ENCODE measurements at regions not wholly inside any gene's neighbourhood (a gene's known extent, or its start where the extent isn't known, plus 50 kb on each side); places are given as distances from the start of the nearest gene placed in this dataset.

DNA sequence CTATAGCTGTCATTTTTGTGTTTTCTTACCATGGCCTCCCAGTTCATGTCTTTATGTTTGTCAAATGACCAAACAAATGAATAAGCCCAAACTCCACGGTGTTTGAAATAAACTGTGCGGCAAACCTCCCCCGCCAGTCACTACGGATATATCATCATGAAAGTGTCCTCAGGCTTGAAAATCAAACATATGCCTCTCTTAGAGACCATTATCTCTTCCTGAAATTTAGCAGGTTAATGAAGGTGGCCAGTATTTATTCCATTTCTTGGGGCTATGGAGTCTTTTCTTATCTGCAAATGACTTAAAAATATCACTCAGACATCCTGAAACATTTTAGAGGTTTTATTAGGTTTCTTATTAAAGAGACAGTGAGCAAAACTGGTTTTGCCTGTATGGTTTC lies 610.3 kb upstream of the CDH5 start:
- Histone ChIP-seq H3K4me1 (no peaks in the 10 kb centered on the region), H3K4me3 (no peak overlapping the region), H3K27ac (no peak overlapping the region), H3K36me3 (no peaks in the 10 kb centered on the region), H3K27me3 (no peaks in the 10 kb centered on the region), H3K9me3 (no peaks in the 10 kb centered on the region)
- intact Hi-C loops (cut with DNase I), result no loop called here
- TF ChIP-seq, protein P1, sequence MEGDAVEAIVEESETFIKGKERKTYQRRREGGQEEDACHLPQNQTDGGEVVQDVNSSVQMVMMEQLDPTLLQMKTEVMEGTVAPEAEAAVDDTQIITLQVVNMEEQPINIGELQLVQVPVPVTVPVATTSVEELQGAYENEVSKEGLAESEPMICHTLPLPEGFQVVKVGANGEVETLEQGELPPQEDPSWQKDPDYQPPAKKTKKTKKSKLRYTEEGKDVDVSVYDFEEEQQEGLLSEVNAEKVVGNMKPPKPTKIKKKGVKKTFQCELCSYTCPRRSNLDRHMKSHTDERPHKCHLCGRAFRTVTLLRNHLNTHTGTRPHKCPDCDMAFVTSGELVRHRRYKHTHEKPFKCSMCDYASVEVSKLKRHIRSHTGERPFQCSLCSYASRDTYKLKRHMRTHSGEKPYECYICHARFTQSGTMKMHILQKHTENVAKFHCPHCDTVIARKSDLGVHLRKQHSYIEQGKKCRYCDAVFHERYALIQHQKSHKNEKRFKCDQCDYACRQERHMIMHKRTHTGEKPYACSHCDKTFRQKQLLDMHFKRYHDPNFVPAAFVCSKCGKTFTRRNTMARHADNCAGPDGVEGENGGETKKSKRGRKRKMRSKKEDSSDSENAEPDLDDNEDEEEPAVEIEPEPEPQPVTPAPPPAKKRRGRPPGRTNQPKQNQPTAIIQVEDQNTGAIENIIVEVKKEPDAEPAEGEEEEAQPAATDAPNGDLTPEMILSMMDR (IDR thresholded peaks at IDR 0.05), result no peak
- TF ChIP-seq POLR2A (IDR thresholded peaks at IDR 0.05) (no peak), POLR2AphosphoS5 (IDR thresholded peaks at IDR 0.05; ENCODE audit: insufficient read depth in 1 of 2, low read depth in 1 of 2) (no peak)
- no peak for DNase-seq (ENCODE audit: extremely low spot score in 2 of 2)

DNA sequence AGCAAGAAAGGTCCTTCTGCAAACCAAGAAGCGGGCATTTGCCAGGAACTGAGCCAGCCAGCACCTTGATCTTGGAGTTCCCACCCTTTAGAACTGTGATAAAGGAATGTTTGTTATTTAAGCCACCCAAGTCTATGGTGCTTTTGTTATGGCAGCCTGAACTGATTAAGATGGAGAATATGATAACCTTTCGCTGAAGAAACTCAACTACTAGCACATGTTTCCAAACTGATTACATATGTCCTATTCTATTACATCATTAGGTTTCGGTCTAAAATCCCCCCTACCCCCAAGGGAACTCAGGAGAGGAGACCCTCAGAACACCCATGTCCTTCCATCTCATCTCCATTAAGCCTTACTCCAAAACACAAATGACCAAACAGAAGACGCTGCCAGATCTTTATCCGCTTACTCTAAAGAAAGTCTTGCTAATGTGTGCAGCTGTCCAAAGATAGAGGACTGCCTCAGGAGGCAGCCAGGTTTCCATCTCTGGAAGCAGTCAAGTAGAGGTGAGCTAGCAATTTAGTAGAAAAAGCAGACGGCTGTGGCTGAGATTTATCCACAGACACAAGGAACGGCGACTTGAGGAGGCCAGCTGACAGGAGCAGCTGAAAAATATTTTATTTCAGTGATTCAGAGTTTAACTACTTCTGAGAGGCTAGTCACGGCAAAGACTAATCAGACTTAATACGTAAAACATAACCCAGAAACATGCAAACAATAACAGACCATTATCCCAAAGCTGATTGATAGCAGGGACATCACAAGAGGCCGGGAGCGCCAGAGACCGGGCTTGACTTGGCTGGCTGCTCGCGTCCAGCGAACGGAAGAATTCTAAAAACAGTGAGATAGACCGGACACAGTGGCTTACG lies 611.4 kb upstream of the CDH5 start:
- Histone ChIP-seq H3K27me3 (no peaks in the 10 kb centered on the region), H3K9me3 (no peaks in the 10 kb centered on the region), H3K27ac (no peak overlapping the region), H3K36me3 (no peaks in the 10 kb centered on the region), H3K4me3 (no peak overlapping the region), H3K4me1 (no peaks in the 10 kb centered on the region)
- TF ChIP-seq POLR2A (IDR thresholded peaks at IDR 0.05) (no peak), POLR2AphosphoS5 (IDR thresholded peaks at IDR 0.05; ENCODE audit: insufficient read depth in 1 of 2, low read depth in 1 of 2) (no peak)
- TF ChIP-seq, protein P1 (IDR thresholded peaks at IDR 0.05), result no peak
- no peak for DNase-seq (ENCODE audit: extremely low spot score in 2 of 2)
- intact Hi-C loops (cut with DNase I), result no loop called here

DNA sequence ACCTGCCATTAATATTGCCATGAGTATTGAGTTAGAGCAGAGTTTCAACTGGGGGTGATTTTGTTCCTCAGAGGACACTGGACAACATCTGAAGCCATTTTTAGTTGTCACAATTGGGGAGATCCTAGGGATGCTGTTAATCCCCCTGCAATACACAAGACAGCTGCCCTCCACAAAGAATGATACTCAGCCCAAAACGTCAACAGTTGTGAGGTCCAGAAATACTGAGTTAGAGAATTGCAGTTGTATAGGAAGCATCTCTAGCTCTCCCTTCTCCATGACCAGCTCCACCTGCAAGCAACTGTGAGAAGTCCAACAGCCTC lies 614.0 kb upstream of the CDH5 start:
- no peak for TF ChIP-seq POLR2AphosphoS5 (IDR thresholded peaks at IDR 0.05; ENCODE audit: insufficient read depth in 1 of 2, low read depth in 1 of 2)
- Histone ChIP-seq H3K4me3 (no peak overlapping the region), H3K27ac (no peak overlapping the region), H3K4me1 (no peaks in the 10 kb centered on the region), H3K36me3 (no peaks in the 10 kb centered on the region), H3K27me3 (no peaks in the 10 kb centered on the region), H3K9me3 (no peaks in the 10 kb centered on the region)
- DNase-seq (ENCODE audit: extremely low spot score in 2 of 2), result no peak
- intact Hi-C loops (cut with DNase I), result no loop called here

DNA sequence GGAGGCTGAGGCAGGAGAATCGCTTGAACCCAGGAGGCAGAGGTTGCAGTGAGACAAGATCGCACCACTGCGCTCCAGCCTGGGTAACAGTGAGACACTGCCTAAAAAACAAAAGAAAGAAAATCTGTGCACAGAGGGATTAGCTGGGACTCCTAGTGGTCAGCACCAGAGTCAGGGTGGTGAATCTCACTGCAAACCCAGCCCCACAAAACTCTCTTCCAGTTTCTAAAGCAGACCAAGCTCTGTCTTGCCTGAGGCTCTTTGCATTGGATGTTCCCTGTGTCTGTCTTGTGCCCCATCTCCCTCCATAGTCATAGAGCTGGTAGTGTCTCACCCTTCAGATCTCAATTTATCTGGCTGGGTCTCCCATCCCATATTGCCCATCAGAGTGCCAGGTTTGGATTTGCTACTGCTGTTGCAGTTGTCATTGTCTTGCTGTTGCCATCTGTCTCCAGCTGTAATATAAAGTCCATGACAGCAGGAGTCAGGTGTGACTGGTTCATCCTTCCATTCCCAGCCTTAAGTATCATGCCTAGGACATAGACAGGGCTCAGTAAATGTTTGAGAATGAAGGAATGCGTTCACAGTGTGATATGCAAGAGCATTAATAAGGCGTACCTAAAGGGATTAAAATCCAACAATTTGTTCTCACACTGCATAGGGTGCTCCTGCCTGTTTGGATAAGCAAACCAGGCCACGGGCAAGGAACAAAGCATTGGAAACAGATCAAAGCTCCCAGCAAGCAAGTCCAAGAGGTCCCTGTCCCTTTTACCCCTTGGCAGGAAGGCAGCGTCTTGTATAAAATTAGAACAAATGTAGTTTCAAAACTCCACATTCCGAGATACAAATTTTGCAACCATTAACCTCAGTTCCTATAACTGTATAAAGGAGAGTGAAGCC lies 614.6 kb upstream of the CDH5 start:
- no peaks in the 10 kb centered on the region for H3K9me3 ChIP-seq
- H3K36me3 ChIP-seq, result no peaks in the 10 kb centered on the region
- TF ChIP-seq POLR2A (IDR thresholded peaks at IDR 0.05) (no peak), POLR2AphosphoS5 (IDR thresholded peaks at IDR 0.05; ENCODE audit: insufficient read depth in 1 of 2, low read depth in 1 of 2) (no peak)
- TF ChIP-seq, protein P1 (IDR thresholded peaks at IDR 0.05), result no peak
- DNase-seq (ENCODE audit: extremely low spot score in 2 of 2), result no peak
- H3K27me3 ChIP-seq, result no peaks in the 10 kb centered on the region
- no peaks in the 10 kb centered on the region for H3K4me1 ChIP-seq
- H3K27ac ChIP-seq, result no peak overlapping the region
- intact Hi-C loops (cut with DNase I), result no loop called here
- H3K4me3 ChIP-seq, result no peak overlapping the region

DNA sequence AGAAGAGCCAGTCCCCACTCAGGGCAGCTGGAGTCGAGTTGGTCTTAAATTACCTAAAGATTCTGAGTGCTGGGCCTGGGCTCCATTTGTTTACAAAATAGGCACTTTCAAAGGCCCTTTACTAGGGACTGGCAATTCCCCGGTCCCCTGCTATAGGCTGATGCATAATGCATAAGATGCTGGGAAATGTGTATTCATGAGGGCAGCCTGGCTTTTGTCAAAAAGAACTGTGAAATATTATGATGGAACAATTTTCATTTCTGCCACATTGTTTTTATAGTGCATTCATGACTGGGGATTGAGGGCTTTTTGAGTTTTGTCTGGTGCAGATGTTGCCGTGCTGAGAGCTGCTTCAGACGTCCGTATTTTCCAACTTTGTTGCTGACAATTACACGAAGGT lies 617.0 kb upstream of the CDH5 start:
- no peak for TF ChIP-seq POLR2A (IDR thresholded peaks at IDR 0.05)
- TF ChIP-seq POLR2AphosphoS5 (IDR thresholded peaks at IDR 0.05; ENCODE audit: insufficient read depth in 1 of 2, low read depth in 1 of 2), result no peak
- TF ChIP-seq, protein P1 (IDR thresholded peaks at IDR 0.05), result no peak
- Histone ChIP-seq H3K9me3 (no peaks in the 10 kb centered on the region), H3K27me3 (no peaks in the 10 kb centered on the region), H3K27ac (no peak overlapping the region), H3K4me3 (no peak overlapping the region), H3K36me3 (no peaks in the 10 kb centered on the region), H3K4me1 (no peaks in the 10 kb centered on the region)
- DNase-seq (ENCODE audit: extremely low spot score in 2 of 2), result no peak
- intact Hi-C loops (cut with DNase I), result no loop called here
